ENCODE measurements at regions not wholly inside any gene's neighbourhood (a gene's known extent, or its start where the extent isn't known, plus 50 kb on each side); places are given as distances from the start of the nearest gene placed in this dataset.

DNA sequence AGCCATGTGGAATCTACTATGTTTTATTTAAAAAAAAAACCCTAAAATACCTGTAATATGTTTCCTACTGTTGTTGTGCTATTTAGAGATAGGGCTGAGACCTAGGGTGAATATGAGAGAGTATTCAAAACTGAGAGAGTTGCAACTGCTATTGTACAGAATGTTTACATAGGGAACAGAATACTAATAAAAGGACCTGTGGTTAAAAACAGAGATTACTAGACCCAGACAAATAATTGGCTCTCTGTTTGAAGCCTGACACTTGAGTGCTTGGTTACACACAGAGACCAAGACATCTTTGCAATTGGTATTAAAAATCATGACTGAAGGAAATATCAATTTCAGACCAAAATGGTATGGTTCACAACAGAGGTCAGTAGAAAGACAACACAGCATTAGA, 278.9 kb upstream of the GIMD1 start:
- H3K27me3 ChIP-seq: no peaks in the 10 kb centered on the region
- no peak for DNase-seq (ENCODE audit: low spot score in 2 of 2)
- H3K9me3 ChIP-seq: no peaks in the 10 kb centered on the region
- no peak overlapping the region for H3K27ac ChIP-seq
- TF ChIP-seq POLR2A (IDR thresholded peaks at IDR 0.05) (no peak), EP300 (IDR thresholded peaks at IDR 0.05) (no peak), POLR2AphosphoS5 (IDR thresholded peaks at IDR 0.05) (no peak)
- TF ChIP-seq, protein P1, sequence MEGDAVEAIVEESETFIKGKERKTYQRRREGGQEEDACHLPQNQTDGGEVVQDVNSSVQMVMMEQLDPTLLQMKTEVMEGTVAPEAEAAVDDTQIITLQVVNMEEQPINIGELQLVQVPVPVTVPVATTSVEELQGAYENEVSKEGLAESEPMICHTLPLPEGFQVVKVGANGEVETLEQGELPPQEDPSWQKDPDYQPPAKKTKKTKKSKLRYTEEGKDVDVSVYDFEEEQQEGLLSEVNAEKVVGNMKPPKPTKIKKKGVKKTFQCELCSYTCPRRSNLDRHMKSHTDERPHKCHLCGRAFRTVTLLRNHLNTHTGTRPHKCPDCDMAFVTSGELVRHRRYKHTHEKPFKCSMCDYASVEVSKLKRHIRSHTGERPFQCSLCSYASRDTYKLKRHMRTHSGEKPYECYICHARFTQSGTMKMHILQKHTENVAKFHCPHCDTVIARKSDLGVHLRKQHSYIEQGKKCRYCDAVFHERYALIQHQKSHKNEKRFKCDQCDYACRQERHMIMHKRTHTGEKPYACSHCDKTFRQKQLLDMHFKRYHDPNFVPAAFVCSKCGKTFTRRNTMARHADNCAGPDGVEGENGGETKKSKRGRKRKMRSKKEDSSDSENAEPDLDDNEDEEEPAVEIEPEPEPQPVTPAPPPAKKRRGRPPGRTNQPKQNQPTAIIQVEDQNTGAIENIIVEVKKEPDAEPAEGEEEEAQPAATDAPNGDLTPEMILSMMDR (IDR thresholded peaks at IDR 0.05): no peak
- no peak overlapping the region for H3K4me3 ChIP-seq
- no peaks in the 10 kb centered on the region for H3K36me3 ChIP-seq
- H3K4me1 ChIP-seq: no peaks in the 10 kb centered on the region

DNA sequence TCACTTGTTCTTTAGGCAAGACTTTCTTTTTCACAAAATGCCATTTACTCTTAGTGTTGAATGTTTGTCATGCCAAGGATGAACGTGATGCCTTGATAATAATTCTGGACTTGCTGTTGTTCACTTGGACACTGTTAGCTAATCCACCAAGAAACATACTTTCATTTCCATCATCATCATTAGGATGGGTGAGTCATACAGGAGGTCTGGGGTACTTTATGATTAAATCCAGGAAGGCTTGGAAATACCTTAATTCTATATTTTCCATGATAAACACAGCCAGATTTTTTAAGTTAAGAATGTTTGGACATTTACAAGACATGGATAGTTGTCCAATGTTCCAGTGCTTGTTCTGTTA, 260.7 kb upstream of the GIMD1 start:
- H3K27me3 ChIP-seq: no peaks in the 10 kb centered on the region
- no peak overlapping the region for H3K4me3 ChIP-seq
- H3K4me1 ChIP-seq: no peaks in the 10 kb centered on the region
- no peak overlapping the region for H3K27ac ChIP-seq
- no peaks in the 10 kb centered on the region for H3K36me3 ChIP-seq
- WGBS: 40% methylated on average over 1 of the region's 1 CpG
- no peak for TF ChIP-seq POLR2A (IDR thresholded peaks at IDR 0.05)
- TF ChIP-seq EP300 (IDR thresholded peaks at IDR 0.05): no peak
- no peaks in the 10 kb centered on the region for H3K9me3 ChIP-seq
- no peak for DNase-seq (ENCODE audit: low spot score in 2 of 2)

DNA sequence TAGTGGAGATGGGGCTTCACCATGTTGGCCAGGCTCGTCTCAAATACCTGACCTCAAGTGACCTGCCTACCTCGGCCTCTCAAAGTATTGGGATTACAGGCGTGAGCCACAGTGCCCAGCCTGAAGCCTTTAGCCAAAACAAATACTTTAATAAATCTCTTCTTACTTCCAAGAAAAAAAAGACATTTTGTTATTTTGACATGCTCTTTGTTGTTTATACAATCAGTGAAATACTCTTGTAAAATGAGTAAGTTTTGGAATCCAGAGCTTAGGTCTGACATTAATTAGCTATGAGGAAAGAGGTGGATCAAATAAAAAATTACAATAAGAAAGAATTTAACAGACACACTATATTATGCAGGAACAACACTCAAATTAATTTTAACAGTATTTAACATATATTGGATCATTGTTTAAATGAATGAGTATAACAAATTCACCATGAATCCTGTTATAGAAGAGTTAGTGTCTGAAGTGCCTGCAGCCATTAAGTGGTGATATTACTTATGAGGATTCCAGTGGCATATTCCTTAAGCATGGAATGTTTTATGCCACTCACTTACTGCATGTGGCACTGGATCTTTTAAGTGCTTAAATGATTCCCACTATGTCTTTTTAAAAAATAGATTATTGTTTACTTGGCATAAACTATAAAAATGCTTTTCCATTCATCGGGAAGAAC, 260.1 kb upstream of the GIMD1 start:
- Histone ChIP-seq H3K27me3 (no peaks in the 10 kb centered on the region), H3K27ac (no peak overlapping the region), H3K4me3 (no peak overlapping the region), H3K9me3 (no peaks in the 10 kb centered on the region), H3K4me1 (no peaks in the 10 kb centered on the region), H3K36me3 (no peaks in the 10 kb centered on the region)
- no peak for DNase-seq (ENCODE audit: low spot score in 2 of 2)
- 52% methylated on average over 4 of the region's 4 CpGs for WGBS
- TF ChIP-seq EP300 (IDR thresholded peaks at IDR 0.05) (no peak), POLR2A (IDR thresholded peaks at IDR 0.05) (no peak), POLR2AphosphoS5 (IDR thresholded peaks at IDR 0.05) (no peak)
- TF ChIP-seq, protein P1 (IDR thresholded peaks at IDR 0.05): no peak

DNA sequence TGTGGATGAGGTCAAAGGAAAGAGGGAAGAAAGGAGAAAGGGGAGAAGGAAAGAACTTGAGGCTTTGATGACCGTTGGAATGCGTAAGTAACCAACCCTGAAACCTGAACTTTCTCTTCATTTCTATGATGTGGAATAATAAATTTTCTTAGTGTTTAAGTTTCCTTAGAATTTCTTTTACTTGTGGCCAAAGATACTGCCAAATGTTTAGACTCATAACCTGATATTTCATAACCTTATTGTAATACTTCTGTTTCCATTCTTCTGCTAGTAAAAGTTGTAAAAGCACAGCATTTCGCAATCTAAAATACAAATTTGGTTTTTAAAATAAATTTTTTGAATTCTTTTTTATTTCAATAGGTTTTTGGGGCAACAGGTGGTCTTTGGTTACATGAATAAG, 258.5 kb upstream of the GIMD1 start:
- no peaks in the 10 kb centered on the region for H3K27me3 ChIP-seq
- no peaks in the 10 kb centered on the region for H3K9me3 ChIP-seq
- no peaks in the 10 kb centered on the region for H3K36me3 ChIP-seq
- H3K27ac ChIP-seq: no peak overlapping the region
- no peak for DNase-seq (ENCODE audit: low spot score in 2 of 2)
- TF ChIP-seq, protein P1 (IDR thresholded peaks at IDR 0.05): no peak
- TF ChIP-seq EP300 (IDR thresholded peaks at IDR 0.05) (no peak), POLR2AphosphoS5 (IDR thresholded peaks at IDR 0.05) (no peak), POLR2A (IDR thresholded peaks at IDR 0.05) (no peak)
- WGBS: 90% methylated on average over 3 of the region's 3 CpGs
- H3K4me3 ChIP-seq: no peak overlapping the region
- H3K4me1 ChIP-seq: no peaks in the 10 kb centered on the region

DNA sequence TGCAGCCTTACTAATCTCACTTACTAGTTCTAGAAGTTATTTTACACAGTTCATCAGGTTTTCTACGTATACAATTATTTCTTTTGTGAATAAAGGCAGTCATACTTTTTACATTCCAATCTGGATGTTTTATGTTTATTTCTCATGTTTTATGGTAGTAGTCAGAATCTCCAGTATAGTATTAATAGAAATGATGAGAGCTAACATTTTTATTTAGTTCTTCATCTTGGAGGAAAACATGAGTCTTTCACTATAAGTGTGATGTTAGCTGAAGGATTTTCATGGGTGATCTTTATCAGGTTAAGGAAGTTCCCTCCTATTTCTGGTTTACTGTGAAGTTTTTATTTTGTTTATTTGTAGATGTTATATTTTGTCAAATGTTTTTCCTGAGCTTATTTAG, 256.1 kb upstream of the GIMD1 start:
- WGBS: 68% methylated on average over 1 of the region's 1 CpG
- H3K27ac ChIP-seq: no peak overlapping the region
- H3K4me3 ChIP-seq: no peak overlapping the region
- H3K27me3 ChIP-seq: no peaks in the 10 kb centered on the region
- H3K9me3 ChIP-seq: no peaks in the 10 kb centered on the region
- no peak for DNase-seq (ENCODE audit: low spot score in 2 of 2)
- no peaks in the 10 kb centered on the region for H3K36me3 ChIP-seq
- H3K4me1 ChIP-seq: no peaks in the 10 kb centered on the region
- TF ChIP-seq POLR2AphosphoS5 (IDR thresholded peaks at IDR 0.05) (no peak), POLR2A (IDR thresholded peaks at IDR 0.05) (no peak), EP300 (IDR thresholded peaks at IDR 0.05) (no peak)
- TF ChIP-seq, protein P1 (IDR thresholded peaks at IDR 0.05): no peak

DNA sequence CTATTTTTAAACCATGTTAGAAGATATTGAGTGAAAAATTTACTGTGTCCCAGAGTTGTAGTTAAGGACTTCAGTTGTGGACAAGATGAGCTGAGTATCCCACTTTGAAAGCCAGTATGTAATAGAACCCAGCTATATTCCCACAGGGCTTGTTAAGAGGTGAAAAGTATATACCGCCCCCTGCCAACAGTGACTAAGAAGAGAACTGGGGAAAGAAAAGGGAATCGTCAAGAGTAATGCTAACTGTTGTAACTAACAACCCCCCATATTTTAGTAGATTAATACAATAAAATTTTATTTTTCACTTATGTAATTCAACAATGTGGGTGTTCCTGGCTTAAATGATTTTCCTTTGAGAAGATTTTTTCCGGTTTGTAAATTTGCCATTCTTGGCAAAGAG, 250.4 kb upstream of the GIMD1 start:
- Histone ChIP-seq H3K27ac (no peak overlapping the region), H3K9me3 (no peaks in the 10 kb centered on the region), H3K4me1 (no peaks in the 10 kb centered on the region), H3K27me3 (no peaks in the 10 kb centered on the region), H3K36me3 (no peaks in the 10 kb centered on the region), H3K4me3 (no peak overlapping the region)
- no peak for DNase-seq (ENCODE audit: low spot score in 2 of 2)
- 56% methylated on average over 3 of the region's 3 CpGs for WGBS
- no peak for TF ChIP-seq EP300 (IDR thresholded peaks at IDR 0.05)
- TF ChIP-seq POLR2A (IDR thresholded peaks at IDR 0.05): no peak
- TF ChIP-seq POLR2AphosphoS5 (IDR thresholded peaks at IDR 0.05): no peak
- TF ChIP-seq, protein P1 (IDR thresholded peaks at IDR 0.05): no peak

All from suprapubic skin (tissue), 4 donors.